ENCODE measurements at regions not wholly inside any gene's neighbourhood (a gene's known extent, or its start where the extent isn't known, plus 50 kb on each side); places are given as distances from the start of the nearest gene placed in this dataset.

DNA sequence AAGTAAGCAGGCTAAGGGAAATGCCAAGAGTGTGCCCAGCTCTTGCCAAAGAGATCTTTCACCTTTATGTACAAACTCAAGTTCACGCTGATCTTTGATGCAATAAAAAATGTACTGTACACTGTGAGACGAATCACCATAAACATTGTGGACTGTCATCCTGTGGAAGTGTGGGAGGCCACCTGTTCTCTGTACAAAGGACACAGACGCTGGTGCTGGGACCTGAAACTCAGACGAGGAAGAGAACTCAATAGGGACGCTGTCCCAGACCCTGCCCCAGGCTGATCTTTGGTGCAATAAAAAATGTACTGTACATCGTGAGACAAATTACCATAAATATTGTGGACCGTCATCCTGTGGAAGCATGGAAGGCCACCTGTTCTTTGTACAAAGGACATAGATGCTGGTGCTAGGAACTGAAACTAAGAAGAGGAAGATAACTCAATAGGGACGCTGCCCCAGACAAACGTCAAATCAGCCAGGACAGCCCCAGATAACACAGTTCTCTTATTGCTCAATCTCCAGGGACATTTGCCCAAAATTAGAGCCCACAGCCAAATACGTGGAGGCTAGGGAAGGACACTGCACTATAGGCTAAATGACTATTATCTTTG, 312.7 kb upstream of the SGK1 start:
- TF ChIP-seq, protein P1, sequence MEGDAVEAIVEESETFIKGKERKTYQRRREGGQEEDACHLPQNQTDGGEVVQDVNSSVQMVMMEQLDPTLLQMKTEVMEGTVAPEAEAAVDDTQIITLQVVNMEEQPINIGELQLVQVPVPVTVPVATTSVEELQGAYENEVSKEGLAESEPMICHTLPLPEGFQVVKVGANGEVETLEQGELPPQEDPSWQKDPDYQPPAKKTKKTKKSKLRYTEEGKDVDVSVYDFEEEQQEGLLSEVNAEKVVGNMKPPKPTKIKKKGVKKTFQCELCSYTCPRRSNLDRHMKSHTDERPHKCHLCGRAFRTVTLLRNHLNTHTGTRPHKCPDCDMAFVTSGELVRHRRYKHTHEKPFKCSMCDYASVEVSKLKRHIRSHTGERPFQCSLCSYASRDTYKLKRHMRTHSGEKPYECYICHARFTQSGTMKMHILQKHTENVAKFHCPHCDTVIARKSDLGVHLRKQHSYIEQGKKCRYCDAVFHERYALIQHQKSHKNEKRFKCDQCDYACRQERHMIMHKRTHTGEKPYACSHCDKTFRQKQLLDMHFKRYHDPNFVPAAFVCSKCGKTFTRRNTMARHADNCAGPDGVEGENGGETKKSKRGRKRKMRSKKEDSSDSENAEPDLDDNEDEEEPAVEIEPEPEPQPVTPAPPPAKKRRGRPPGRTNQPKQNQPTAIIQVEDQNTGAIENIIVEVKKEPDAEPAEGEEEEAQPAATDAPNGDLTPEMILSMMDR (IDR thresholded peaks at IDR 0.05; ENCODE audit: low read depth, low read length, missing control alignments): no peak
- in situ Hi-C loops (cut with HindIII; ENCODE audit: low sequenced_read_pairs): no loop called here

GRCh38 chr6:134628154-134628553, 310.2 kb upstream of the SGK1 start:
- in situ Hi-C loops (cut with HindIII; ENCODE audit: low sequenced_read_pairs): no loop called here
- TF ChIP-seq, protein P1 (IDR thresholded peaks at IDR 0.05; ENCODE audit: low read depth, low read length, missing control alignments): no peak
- DNase-seq (ENCODE audit: low read depth): no peak

More for the DNA sequence above, 312.7 kb upstream of the SGK1 start:
- DNase-seq (ENCODE audit: low read depth): no peak
- H3K4me3 ChIP-seq (ENCODE audit: low read depth, low read length): no peak overlapping the region

GRCh38 chr6:134627707-134628106, 309.8 kb upstream of the SGK1 start:
- in situ Hi-C loops (cut with HindIII; ENCODE audit: low sequenced_read_pairs): no loop called here
- H3K4me3 ChIP-seq (ENCODE audit: low read depth, low read length): no peak overlapping the region
- DNase-seq (ENCODE audit: low read depth): no peak
- TF ChIP-seq, protein P1 (IDR thresholded peaks at IDR 0.05; ENCODE audit: low read depth, low read length, missing control alignments): no peak

More at GRCh38 chr6:134628154-134628553, 310.2 kb upstream of the SGK1 start:
- H3K4me3 ChIP-seq (ENCODE audit: low read depth, low read length): no peak overlapping the region

- in situ Hi-C loops (cut with HindIII; ENCODE audit: low sequenced_read_pairs): no loop called here
- TF ChIP-seq, protein P1 (IDR thresholded peaks at IDR 0.05; ENCODE audit: low read depth, low read length, missing control alignments): no peak
- no peak for DNase-seq (ENCODE audit: low read depth)
- no peak overlapping the region for H3K4me3 ChIP-seq (ENCODE audit: low read depth, low read length)
These were observed 308.7 kb upstream of the SGK1 start for GRCh38 chr6:134626589-134626988.

GRCh38 chr6:134626086-134626485, 308.2 kb upstream of the SGK1 start:
- peak; percentile 18 for DNase-seq (ENCODE audit: low read depth)
- in situ Hi-C loops (cut with HindIII; ENCODE audit: low sequenced_read_pairs): no loop called here
- H3K4me3 ChIP-seq (ENCODE audit: low read depth, low read length): no peak overlapping the region
- TF ChIP-seq, protein P1 (IDR thresholded peaks at IDR 0.05; ENCODE audit: low read depth, low read length, missing control alignments): no peak

- in situ Hi-C loops (cut with HindIII; ENCODE audit: low sequenced_read_pairs): no loop called here
These were observed 306.9 kb upstream of the SGK1 start for GRCh38 chr6:134624781-134625180.

More at GRCh38 chr6:134624781-134625180, 306.9 kb upstream of the SGK1 start:
- no peak for DNase-seq (ENCODE audit: low read depth)
- no peak overlapping the region for H3K4me3 ChIP-seq (ENCODE audit: low read depth, low read length)
- TF ChIP-seq, protein P1 (IDR thresholded peaks at IDR 0.05; ENCODE audit: low read depth, low read length, missing control alignments): no peak
